Neural progenitor cell (in vitro differentiated cells): ENCODE measurements at regions not wholly inside any gene's neighbourhood (a gene's known extent, or its start where the extent isn't known, plus 50 kb on each side); places are given as distances from the start of the nearest gene placed in this dataset.

Experiments
- DNase-seq: peaks from one replicate; pipeline ENCODE4 v3.0.0-alpha.2; 2016; ENCODE audit warnings: low spot score
- H2AFZ ChIP-seq: fragments of 200-600 bp; sonication (generic); replicated peaks from 2 replicates; pipeline ENCODE4 v1.6.1; 2016; ENCODE audit warnings: antibody characterized with exemption
- H3F3A ChIP-seq: fragments of 200-600 bp; sonication (generic); 2 replicates; pipeline ENCODE4 v1.6.1; 2016; ENCODE audit warnings: antibody characterized with exemption, low read depth
- H3K27ac ChIP-seq: fragments of 200-600 bp; sonication (generic); 2 replicates; pipeline ENCODE4 v1.5.1; 2016; ENCODE audit warnings: mild to moderate bottlenecking
- H3K27me3 ChIP-seq: fragments of 200-600 bp; sonication (generic); 2 replicates; pipeline ENCODE4 v1.6.1; 2016; ENCODE audit warnings: mild to moderate bottlenecking, moderate library complexity
- H3K36me3 ChIP-seq: fragments of 200-600 bp; sonication (generic); 2 replicates; pipeline ENCODE4 v1.5.1; 2016
- H3K4me1 ChIP-seq: fragments of 200-600 bp; sonication (generic); 2 replicates; pipeline ENCODE4 v1.6.1; 2016; ENCODE audit warnings: mixed run types
- H3K4me2 ChIP-seq: fragments of 200-600 bp; sonication (generic); 2 replicates; pipeline ENCODE4 v1.6.1; 2016
- H3K4me3 ChIP-seq: fragments of 200-600 bp; sonication (generic); 2 replicates; pipeline ENCODE4 v1.5.1; 2016
- H3K79me2 ChIP-seq: fragments of 200-600 bp; sonication (generic); 2 replicates; pipeline ENCODE4 v1.6.1; 2016; ENCODE audit warnings: low read depth
- H3K9ac ChIP-seq: fragments of 200-600 bp; sonication (generic); 2 replicates; pipeline ENCODE4 v1.6.1; 2016
- H3K9me3 ChIP-seq: fragments of 200-600 bp; sonication (generic); 2 replicates; pipeline ENCODE4 v1.5.1; 2016; ENCODE audit warnings: low read depth
- H4K20me1 ChIP-seq: fragments of 200-600 bp; sonication (generic); 2 replicates; pipeline ENCODE4 v1.6.1; 2016; ENCODE audit warnings: low read depth
- H3K27ac Mint-ChIP-seq: 3 replicates; pipeline ENCODE4 v1.8.0; 2021; ENCODE audit warnings: mixed read lengths
- H3K27me3 Mint-ChIP-seq: 2 replicates; pipeline ENCODE4 v1.8.0; 2022; ENCODE audit warnings: low read depth, mild to moderate bottlenecking, inconsistent platforms, moderate library complexity, mixed read lengths; ENCODE audit not compliant: insufficient read depth
- H3K36me3 Mint-ChIP-seq: 3 replicates; pipeline ENCODE4 v1.8.0; 2021; ENCODE audit warnings: mixed read lengths
- H3K4me1 Mint-ChIP-seq: 3 replicates; pipeline ENCODE4 v1.8.0; 2021; ENCODE audit warnings: mixed read lengths
- H3K4me3 Mint-ChIP-seq: 3 replicates; pipeline ENCODE4 v1.8.0; 2021; ENCODE audit warnings: mild to moderate bottlenecking, moderate library complexity, mixed read lengths
- H3K9me3 Mint-ChIP-seq: 3 replicates; pipeline ENCODE4 v1.8.0; 2020; ENCODE audit warnings: mixed read lengths
- EZH2 ChIP-seq: fragments of 200-600 bp; sonication (generic); IDR thresholded peaks from 2 replicates; pipeline ENCODE4 v1.6.1; 2017; ENCODE audit warnings: antibody characterized with exemption, mild to moderate bottlenecking, moderate library complexity
- EZH2phosphoT487 ChIP-seq: fragments of 200-600 bp; sonication (generic); IDR thresholded peaks from 2 replicates; pipeline ENCODE4 v1.6.1; 2017; ENCODE audit warnings: antibody characterized with exemption
- TF ChIP-seq, protein P1 (sequence below): fragments of 200-600 bp; sonication (generic); IDR thresholded peaks from 2 replicates; pipeline ENCODE4 v1.5.1; 2017; ENCODE audit warnings: antibody characterized with exemption, mild to moderate bottlenecking

DNA sequence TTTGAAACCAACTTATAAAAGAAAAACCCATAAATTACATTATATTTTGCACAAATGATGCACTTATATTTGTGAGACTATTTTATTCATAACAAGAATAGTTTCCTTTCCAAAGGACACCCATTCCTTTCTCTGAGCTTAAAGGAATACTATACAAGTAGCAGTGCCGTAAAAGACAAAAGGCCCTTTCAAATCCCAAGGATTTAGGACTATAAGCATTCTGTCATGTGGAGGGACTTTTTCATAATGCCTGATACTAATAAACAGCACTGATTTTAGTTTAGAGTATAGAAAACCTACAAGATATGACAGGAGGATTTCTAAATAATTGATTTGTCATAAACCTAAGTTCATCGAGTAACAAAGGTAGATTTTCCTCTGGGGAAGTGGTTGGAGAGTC lies 1134.2 kb upstream of the ZEB2 start:
- H3K36me3 ChIP-seq, result no peaks in the 10 kb centered on the region
- no peaks in the 10 kb centered on the region for H3K79me2 ChIP-seq
- Mint-ChIP-seq H3K27me3 (no peaks in the 10 kb centered on the region), H3K9me3 (no peaks in the 10 kb centered on the region), H3K36me3 (no peaks in the 10 kb centered on the region), H3K27ac (no peak overlapping the region), H3K4me3 (no peak overlapping the region), H3K4me1 (no peaks in the 10 kb centered on the region)
- peaks cover 6% of the 10 kb centered on the region for H3K4me1 ChIP-seq
- H3F3A ChIP-seq, result no peaks in the 10 kb centered on the region
- H3K9me3 ChIP-seq, result no peaks in the 10 kb centered on the region
- no peak overlapping the region for H3K4me3 ChIP-seq
- H2AFZ ChIP-seq, result no peak overlapping the region
- H4K20me1 ChIP-seq, result no peaks in the 10 kb centered on the region
- TF ChIP-seq EZH2phosphoT487 (no peak), EZH2 (no peak)
- TF ChIP-seq, protein P1, sequence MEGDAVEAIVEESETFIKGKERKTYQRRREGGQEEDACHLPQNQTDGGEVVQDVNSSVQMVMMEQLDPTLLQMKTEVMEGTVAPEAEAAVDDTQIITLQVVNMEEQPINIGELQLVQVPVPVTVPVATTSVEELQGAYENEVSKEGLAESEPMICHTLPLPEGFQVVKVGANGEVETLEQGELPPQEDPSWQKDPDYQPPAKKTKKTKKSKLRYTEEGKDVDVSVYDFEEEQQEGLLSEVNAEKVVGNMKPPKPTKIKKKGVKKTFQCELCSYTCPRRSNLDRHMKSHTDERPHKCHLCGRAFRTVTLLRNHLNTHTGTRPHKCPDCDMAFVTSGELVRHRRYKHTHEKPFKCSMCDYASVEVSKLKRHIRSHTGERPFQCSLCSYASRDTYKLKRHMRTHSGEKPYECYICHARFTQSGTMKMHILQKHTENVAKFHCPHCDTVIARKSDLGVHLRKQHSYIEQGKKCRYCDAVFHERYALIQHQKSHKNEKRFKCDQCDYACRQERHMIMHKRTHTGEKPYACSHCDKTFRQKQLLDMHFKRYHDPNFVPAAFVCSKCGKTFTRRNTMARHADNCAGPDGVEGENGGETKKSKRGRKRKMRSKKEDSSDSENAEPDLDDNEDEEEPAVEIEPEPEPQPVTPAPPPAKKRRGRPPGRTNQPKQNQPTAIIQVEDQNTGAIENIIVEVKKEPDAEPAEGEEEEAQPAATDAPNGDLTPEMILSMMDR, result no peak
- H3K27ac ChIP-seq, result no peak overlapping the region
- no peaks in the 10 kb centered on the region for H3K27me3 ChIP-seq
- no peak overlapping the region for H3K9ac ChIP-seq
- peak; percentile 34 for DNase-seq
- no peak overlapping the region for H3K4me2 ChIP-seq

DNA sequence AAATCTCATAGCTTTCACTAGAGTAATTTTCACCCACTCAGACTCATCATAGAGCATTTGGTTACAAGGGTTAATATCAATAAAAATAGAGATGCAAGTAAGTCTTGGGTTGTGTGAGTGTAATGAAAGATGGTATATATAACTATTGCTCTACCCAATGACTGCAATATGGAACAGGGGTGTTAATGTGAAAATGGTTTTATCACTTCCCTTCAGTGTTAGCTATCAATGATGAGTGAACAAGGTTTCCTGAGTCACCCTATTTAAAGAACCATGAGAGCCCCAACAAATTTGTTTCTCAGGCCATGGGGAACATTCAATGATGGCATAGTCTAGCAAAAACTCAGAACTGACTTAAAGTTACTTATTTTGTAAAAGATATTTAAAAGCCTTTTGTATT lies 1133.6 kb upstream of the ZEB2 start:
- Histone ChIP-seq H3K4me2 (no peak overlapping the region), H3K79me2 (no peaks in the 10 kb centered on the region), H2AFZ (no peak overlapping the region), H3K36me3 (no peaks in the 10 kb centered on the region), H3K9ac (no peak overlapping the region), H3K27me3 (no peaks in the 10 kb centered on the region), H3F3A (no peaks in the 10 kb centered on the region), H4K20me1 (no peaks in the 10 kb centered on the region), H3K27ac (no peak overlapping the region), H3K4me1 (peaks cover 6% of the 10 kb centered on the region), H3K9me3 (no peaks in the 10 kb centered on the region), H3K4me3 (no peak overlapping the region)
- H3K27ac Mint-ChIP-seq, result no peak overlapping the region
- H3K36me3 Mint-ChIP-seq, result no peaks in the 10 kb centered on the region
- H3K9me3 Mint-ChIP-seq, result no peaks in the 10 kb centered on the region
- TF ChIP-seq EZH2phosphoT487, result no peak
- TF ChIP-seq, protein P1, result no peak
- H3K4me3 Mint-ChIP-seq, result no peak overlapping the region
- no peaks in the 10 kb centered on the region for H3K4me1 Mint-ChIP-seq
- no peak for DNase-seq
- H3K27me3 Mint-ChIP-seq, result no peaks in the 10 kb centered on the region

DNA sequence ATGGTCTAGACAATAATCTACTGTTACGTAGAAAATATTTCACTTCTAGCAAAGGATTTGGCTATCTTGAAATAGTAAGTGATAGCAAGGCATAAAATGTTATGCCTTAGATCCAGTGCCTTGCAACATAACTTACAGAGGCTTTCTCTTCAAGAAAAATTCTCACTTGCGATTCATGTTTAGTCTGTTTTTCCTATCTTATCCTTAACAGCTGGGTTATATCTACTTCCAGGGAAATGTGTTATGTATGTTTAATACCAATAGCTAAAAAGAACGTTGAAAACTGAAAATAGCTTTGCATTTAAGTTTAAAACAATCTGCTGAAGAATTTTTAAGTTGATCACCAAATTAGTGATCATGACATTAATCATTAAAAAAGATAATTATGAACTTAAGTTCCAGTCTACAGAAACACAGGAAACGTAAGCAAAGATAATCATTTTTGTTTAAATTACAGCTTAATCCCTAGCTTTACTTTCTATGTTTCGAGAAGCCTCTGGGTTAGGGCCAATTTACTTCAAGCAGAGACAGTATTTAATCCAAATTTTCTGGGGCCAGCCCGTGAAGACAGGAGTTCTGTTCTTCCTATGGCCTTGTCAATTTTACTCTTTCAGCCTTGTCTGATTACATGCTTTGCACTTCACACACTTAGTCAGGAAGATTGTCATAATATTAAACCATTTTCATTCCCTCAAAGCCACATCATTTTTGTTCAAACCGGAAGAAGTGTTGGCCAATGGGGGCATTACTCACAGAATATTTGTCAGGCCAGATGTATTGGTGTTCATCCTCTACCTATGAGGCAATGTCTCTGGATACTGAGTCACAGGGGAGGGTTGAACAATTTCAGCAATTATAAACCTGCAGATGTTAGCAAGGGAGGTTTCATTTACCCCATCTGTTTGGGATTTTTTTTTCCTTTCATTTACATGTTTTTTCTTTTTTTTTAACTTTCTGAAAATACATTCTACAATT lies 1132.9 kb upstream of the ZEB2 start:
- Histone ChIP-seq H3K9ac (no peak overlapping the region), H3K4me2 (no peak overlapping the region), H3F3A (no peaks in the 10 kb centered on the region), H3K27me3 (no peaks in the 10 kb centered on the region), H3K4me3 (no peak overlapping the region), H4K20me1 (no peaks in the 10 kb centered on the region), H3K9me3 (no peaks in the 10 kb centered on the region), H3K27ac (no peak overlapping the region), H3K79me2 (no peaks in the 10 kb centered on the region), H3K36me3 (no peaks in the 10 kb centered on the region), H3K4me1 (peaks cover 6% of the 10 kb centered on the region), H2AFZ (no peak overlapping the region)
- H3K36me3 Mint-ChIP-seq, result no peaks in the 10 kb centered on the region
- H3K9me3 Mint-ChIP-seq, result no peaks in the 10 kb centered on the region
- no peak overlapping the region for H3K27ac Mint-ChIP-seq
- TF ChIP-seq, protein P1, result no peak
- TF ChIP-seq EZH2phosphoT487 (no peak), EZH2 (no peak)
- no peaks in the 10 kb centered on the region for H3K4me1 Mint-ChIP-seq
- H3K4me3 Mint-ChIP-seq, result no peak overlapping the region
- DNase-seq, result no peak
- no peaks in the 10 kb centered on the region for H3K27me3 Mint-ChIP-seq
